Ishikawa (cell line): ENCODE measurements at regions not wholly inside any gene's neighbourhood (a gene's known extent, or its start where the extent isn't known, plus 50 kb on each side); places are given as distances from the start of the nearest gene placed in this dataset.

ENCODE experiments used
- CEBPB ChIP-seq: IDR thresholded peaks from 2 replicates; pipeline ENCODE4 v1.6.1; 2012
- CREB1 ChIP-seq: IDR thresholded peaks from 2 replicates; pipeline ENCODE4 v1.6.1; 2012; ENCODE audit warnings: low read depth
- EGR1 ChIP-seq: IDR thresholded peaks from 2 replicates; pipeline ENCODE4 v1.6.1; 2012
- EP300 ChIP-seq: IDR thresholded peaks from 2 replicates; pipeline ENCODE4 v1.6.1; 2012; ENCODE audit warnings: borderline replicate concordance
- FOXM1 ChIP-seq: IDR thresholded peaks from 2 replicates; pipeline ENCODE4 v1.6.1; 2012; ENCODE audit warnings: low read depth, borderline replicate concordance
- NFIC ChIP-seq: IDR thresholded peaks from 2 replicates; pipeline ENCODE4 v1.6.1; 2012
- RAD21 ChIP-seq: IDR thresholded peaks from 2 replicates; pipeline ENCODE4 v1.6.1; 2012; ENCODE audit warnings: low read depth
- TAF1 ChIP-seq: IDR thresholded peaks from 2 replicates; pipeline ENCODE4 v1.6.1; 2012; ENCODE audit warnings: low read depth, mild to moderate bottlenecking
- TCF12 ChIP-seq: IDR thresholded peaks from 2 replicates; pipeline ENCODE4 v1.6.1; 2012; ENCODE audit warnings: low read depth
- TEAD4 ChIP-seq: IDR thresholded peaks from 2 replicates; pipeline ENCODE4 v1.6.1; 2012
- YY1 ChIP-seq: IDR thresholded peaks from 2 replicates; pipeline ENCODE4 v1.6.1; 2012; ENCODE audit warnings: low read depth
- ZBTB7A ChIP-seq: IDR thresholded peaks from 2 replicates; pipeline ENCODE4 v1.6.1; 2012; ENCODE audit warnings: low read depth
- TF ChIP-seq, protein P1 (sequence below): IDR thresholded peaks from 2 replicates; pipeline ENCODE4 v1.6.1; 2012; ENCODE audit warnings: low read depth, mild to moderate bottlenecking
- TF ChIP-seq, protein P2 (sequence below): IDR thresholded peaks from 2 replicates; pipeline ENCODE4 v1.6.1; 2012
- TF ChIP-seq, protein P3 (sequence below): IDR thresholded peaks from 2 replicates; pipeline ENCODE4 v1.6.1; 2012

DNA sequence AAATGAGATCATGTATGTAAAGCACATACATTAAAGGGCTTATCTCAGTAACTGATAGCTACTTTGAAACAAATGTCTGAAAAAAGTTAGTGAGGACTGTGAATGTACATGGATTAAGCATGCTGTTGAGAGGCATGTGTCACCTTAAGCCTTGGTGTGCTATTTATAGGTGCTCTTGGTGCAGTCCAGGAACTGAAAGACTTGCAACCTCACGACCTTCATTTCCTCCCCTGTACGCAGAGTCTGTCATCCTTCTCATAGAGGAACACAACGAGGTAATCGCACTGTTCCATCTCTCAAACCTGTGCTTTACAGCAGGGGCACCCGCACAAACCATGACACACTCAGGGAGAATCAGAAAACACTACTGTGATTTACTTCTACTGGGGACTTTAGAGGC is 65.6 kb downstream of the UFM1 start:
- TF ChIP-seq, protein P1, sequence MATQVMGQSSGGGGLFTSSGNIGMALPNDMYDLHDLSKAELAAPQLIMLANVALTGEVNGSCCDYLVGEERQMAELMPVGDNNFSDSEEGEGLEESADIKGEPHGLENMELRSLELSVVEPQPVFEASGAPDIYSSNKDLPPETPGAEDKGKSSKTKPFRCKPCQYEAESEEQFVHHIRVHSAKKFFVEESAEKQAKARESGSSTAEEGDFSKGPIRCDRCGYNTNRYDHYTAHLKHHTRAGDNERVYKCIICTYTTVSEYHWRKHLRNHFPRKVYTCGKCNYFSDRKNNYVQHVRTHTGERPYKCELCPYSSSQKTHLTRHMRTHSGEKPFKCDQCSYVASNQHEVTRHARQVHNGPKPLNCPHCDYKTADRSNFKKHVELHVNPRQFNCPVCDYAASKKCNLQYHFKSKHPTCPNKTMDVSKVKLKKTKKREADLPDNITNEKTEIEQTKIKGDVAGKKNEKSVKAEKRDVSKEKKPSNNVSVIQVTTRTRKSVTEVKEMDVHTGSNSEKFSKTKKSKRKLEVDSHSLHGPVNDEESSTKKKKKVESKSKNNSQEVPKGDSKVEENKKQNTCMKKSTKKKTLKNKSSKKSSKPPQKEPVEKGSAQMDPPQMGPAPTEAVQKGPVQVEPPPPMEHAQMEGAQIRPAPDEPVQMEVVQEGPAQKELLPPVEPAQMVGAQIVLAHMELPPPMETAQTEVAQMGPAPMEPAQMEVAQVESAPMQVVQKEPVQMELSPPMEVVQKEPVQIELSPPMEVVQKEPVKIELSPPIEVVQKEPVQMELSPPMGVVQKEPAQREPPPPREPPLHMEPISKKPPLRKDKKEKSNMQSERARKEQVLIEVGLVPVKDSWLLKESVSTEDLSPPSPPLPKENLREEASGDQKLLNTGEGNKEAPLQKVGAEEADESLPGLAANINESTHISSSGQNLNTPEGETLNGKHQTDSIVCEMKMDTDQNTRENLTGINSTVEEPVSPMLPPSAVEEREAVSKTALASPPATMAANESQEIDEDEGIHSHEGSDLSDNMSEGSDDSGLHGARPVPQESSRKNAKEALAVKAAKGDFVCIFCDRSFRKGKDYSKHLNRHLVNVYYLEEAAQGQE: no peak
- TF ChIP-seq FOXM1: no peak
- TF ChIP-seq, protein P2, sequence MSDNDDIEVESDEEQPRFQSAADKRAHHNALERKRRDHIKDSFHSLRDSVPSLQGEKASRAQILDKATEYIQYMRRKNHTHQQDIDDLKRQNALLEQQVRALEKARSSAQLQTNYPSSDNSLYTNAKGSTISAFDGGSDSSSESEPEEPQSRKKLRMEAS: no peak
- TF ChIP-seq YY1: no peak
- TF ChIP-seq TCF12: no peak
- no peak for TF ChIP-seq RAD21
- no peak for TF ChIP-seq TEAD4
- no peak for TF ChIP-seq EP300
- TF ChIP-seq CREB1: no peak
- no peak for TF ChIP-seq EGR1
- TF ChIP-seq TAF1: no peak
- TF ChIP-seq ZBTB7A: no peak
- TF ChIP-seq, protein P3, sequence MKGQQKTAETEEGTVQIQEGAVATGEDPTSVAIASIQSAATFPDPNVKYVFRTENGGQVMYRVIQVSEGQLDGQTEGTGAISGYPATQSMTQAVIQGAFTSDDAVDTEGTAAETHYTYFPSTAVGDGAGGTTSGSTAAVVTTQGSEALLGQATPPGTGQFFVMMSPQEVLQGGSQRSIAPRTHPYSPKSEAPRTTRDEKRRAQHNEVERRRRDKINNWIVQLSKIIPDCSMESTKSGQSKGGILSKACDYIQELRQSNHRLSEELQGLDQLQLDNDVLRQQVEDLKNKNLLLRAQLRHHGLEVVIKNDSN: no peak
- TF ChIP-seq NFIC: no peak
- TF ChIP-seq CEBPB: no peak

DNA sequence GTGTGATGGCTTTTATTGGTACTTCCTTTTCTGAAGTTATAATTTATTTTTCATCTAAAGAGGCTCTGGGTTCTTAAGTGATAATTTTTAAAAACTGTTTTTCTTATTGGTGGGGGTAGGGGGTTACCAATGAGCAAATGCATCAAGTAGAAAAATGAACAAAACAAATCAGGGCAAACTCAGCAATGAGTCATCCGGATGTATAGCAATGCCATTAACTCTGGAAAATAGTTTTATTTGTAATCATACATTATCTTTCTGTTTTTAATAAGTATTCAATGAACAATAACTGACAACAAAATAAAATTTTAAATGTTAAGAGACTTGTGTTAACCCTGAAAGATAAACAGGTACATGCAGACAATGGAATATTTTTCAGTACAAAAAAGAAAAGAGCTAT is 67.6 kb downstream of the UFM1 start:
- TF ChIP-seq EGR1 (no peak), CREB1 (no peak), NFIC (no peak), FOXM1 (no peak), RAD21 (no peak), TCF12 (no peak), YY1 (no peak)
- TF ChIP-seq, protein P1: no peak
- TF ChIP-seq, protein P2: no peak

DNA sequence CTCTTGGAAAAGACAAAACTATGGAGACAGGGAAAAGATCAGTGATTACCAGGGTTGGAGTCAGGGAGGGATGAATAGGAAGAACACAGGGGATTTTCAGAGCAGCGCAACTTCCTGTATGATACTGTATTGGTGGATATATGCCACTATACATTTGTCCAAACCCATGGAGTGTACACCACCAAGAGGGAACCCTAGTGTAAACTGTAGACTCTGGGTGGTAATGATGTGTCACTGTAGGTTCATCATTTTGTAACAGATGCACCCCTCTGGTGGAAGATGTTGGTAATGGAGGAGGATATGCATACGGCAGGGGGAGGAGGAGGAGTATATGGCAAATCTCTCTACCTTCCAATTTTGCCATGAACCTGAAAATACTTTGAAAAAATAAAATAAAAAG is 68.1 kb downstream of the UFM1 start:
- peak; percentile 20; the same call in 1 of the 2 replicates for TF ChIP-seq RAD21
- no peak for TF ChIP-seq TEAD4

DNA sequence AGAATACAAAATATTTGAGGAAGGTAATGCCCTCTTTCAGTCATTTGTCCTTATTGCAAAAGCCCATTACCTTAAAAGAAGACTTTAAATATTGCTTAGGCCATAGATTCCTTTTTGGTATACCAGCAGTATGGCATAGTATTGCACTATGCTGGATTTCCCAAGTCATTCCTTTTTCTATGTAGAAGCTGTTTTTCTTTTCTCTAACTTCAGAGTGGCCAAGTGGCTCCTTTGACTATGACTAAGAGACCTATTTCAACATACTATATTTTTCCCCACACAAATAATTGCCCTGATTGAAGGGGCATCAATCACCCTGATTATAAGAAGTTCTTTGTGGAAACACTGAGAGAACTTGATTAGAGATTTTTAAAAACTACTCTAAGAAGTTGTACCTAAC is 68.6 kb downstream of the UFM1 start:
- TF ChIP-seq, protein P1: no peak
- TF ChIP-seq EP300 (no peak), CREB1 (no peak), YY1 (no peak), ZBTB7A (no peak), TCF12 (no peak), FOXM1 (no peak), TAF1 (no peak), CEBPB (no peak), NFIC (no peak)
- TF ChIP-seq, protein P3: no peak

DNA sequence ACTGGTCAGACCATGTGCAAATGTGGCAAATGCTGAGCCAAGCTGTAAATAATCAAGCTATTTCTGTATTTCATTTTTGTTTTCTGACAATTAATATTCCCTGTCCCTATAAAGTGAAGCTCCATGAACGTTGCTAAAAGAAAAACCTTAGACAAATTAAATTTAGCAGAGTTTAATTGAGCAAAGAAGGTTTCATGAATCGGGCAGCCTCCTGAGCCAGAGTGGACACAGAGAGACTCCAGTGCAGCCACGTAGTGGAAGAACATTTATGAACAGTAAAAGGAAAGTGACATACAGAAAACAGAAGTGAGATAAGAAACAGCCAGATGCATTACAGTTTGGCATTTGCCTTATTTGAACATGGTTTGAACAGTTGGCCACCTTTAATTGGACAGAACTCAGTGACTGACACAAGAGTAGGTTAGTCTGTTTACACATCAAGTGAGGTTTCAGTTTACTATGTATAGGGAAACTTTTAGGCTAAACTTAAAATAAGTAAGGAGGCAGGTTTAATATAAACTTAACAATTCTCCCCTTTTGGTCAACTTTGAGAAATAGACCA is 69.7 kb downstream of the UFM1 start:
- TF ChIP-seq FOXM1 (no peak), TCF12 (no peak), EP300 (no peak)
